ENCODE measurements at regions not wholly inside any gene's neighbourhood (a gene's known extent, or its start where the extent isn't known, plus 50 kb on each side); places are given as distances from the start of the nearest gene placed in this dataset.

- CTCF ChIA-PET = no interaction called here
- peaks cover 3% of the 10 kb centered on the region for H3K9me3 Mint-ChIP-seq (ENCODE audit: low read depth, unreplicated experiment)
- H3K36me3 Mint-ChIP-seq (ENCODE audit: insufficient read depth, unreplicated experiment) = peaks cover 11% of the 10 kb centered on the region
- H3K4me1 Mint-ChIP-seq (ENCODE audit: low read depth, unreplicated experiment) = peaks cover 7% of the 10 kb centered on the region
- no TSS peak for BruUV-seq (replicated peaks)
- DNase-seq = no peak
- intact Hi-C loops (cut with micrococcal nuclease; ENCODE audit: unreplicated experiment) = no loop called here
- no peak overlapping the region for H3K4me3 Mint-ChIP-seq (ENCODE audit: low read depth, unreplicated experiment)
- H3K27ac Mint-ChIP-seq (ENCODE audit: unreplicated experiment) = no peak overlapping the region
- no peaks in the 10 kb centered on the region for H3K27me3 Mint-ChIP-seq (ENCODE audit: unreplicated experiment)
- TF ChIP-seq CTCF (IDR thresholded peaks at IDR 0.05; ENCODE audit: unreplicated experiment) = no peak
These were observed 70.5 kb upstream of the ADGRA1 start for GRCh38 chr10:133017203-133017601.

DNA sequence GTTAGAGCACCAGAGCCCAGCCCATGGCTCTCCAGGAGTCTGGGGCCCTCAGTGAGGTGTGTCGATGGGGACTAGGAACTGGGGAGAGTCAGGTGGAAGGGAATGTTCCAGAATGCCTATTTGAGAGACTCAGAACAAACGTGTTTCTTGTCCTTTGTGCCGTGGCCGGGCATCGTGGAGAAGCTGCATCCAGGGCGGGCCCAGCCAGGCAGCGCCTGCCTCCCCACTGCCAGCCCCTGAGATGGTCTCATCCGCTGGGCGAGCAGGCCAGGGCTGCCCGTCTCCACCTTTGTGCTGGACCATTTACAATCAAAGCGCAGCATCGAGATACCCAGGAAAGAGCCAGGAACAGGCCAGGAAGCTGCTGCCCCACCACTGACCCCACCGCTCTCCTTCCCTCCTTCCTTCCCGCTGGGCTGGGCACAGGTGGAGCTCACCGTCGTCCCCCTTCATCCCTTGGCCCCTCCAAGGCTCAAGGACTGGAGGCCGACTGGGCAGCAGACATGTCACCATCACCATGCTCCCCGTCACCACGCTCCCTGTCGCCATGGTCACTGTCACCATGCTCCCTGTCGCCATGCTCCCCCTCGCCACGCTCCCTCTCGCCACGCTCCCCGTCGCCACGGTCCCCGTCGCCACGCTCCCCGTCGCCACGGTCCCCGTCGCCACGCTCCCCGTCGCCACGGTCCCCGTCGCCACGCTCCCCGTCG, 71.1 kb upstream of the ADGRA1 start:
- BruUV-seq (replicated peaks) = no TSS peak
- TF ChIP-seq CTCF (IDR thresholded peaks at IDR 0.05; ENCODE audit: unreplicated experiment) = no peak
- intact Hi-C loops (cut with micrococcal nuclease; ENCODE audit: unreplicated experiment) = no loop called here
- no peak for DNase-seq
- H3K4me1 Mint-ChIP-seq (ENCODE audit: low read depth, unreplicated experiment) = peaks cover 7% of the 10 kb centered on the region
- no peaks in the 10 kb centered on the region for H3K27me3 Mint-ChIP-seq (ENCODE audit: unreplicated experiment)
- no peak overlapping the region for H3K27ac Mint-ChIP-seq (ENCODE audit: unreplicated experiment)
- H3K9me3 Mint-ChIP-seq (ENCODE audit: low read depth, unreplicated experiment) = peaks cover 3% of the 10 kb centered on the region
- H3K4me3 Mint-ChIP-seq (ENCODE audit: low read depth, unreplicated experiment) = no peak overlapping the region
- CTCF ChIA-PET = no interaction called here
- peaks cover 11% of the 10 kb centered on the region for H3K36me3 Mint-ChIP-seq (ENCODE audit: insufficient read depth, unreplicated experiment)

DNA sequence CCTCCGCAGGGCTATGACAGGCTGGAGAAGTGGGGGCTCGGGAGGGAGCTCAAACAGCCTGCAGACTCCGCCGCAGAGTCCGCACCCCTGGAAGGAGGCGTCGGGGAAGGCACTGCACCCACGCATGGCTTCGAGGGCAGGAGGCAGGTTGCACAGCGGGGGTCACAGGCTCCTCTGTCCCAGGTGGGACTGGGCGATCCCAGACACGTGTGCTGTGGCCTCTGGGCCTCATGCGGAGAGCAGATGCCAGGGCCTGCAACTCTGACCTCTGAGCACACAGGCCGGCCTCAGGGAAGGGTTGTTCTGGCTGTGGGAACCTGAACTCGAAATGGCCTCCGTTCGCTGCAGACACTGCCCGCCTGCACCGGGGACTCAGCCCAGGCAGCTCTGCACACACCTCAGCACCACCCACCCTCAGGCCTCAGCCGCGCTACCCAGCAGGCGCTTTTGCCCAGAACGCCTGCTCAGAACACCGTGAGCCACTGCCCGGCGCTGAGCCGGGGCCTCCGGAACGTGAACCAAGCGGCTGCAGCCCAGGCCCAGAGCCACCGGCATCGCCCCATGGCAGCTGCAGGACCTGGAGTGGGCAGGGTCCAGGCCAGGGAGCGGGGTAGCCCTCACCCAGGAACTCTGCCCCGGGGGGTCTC, 71.8 kb upstream of the ADGRA1 start:
- intact Hi-C loops (cut with micrococcal nuclease; ENCODE audit: unreplicated experiment) = no loop called here
- CTCF ChIA-PET = no interaction called here
- DNase-seq = no peak

DNA sequence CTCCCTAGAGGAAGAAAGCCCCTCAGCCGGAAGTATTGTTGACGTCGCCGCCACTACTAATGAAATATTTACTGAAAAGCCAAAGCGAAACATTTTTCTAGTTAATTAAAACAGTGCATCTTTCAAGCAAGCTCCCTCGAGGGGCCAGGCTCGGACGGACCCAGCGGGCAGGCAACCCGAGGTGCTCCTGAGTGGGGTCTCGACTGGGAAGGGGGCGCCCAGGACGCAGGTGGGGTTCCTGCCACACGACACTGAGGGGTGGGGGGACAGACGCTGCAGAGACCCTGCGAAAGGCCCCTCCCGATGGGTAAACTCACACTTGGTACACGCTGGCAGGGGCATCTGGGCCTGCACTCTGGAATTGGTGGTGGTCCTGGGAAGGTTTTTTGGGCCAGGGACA, 72.4 kb upstream of the ADGRA1 start:
- peaks cover 7% of the 10 kb centered on the region for H3K36me3 Mint-ChIP-seq (ENCODE audit: insufficient read depth, unreplicated experiment)
- H3K27me3 Mint-ChIP-seq (ENCODE audit: unreplicated experiment) = no peaks in the 10 kb centered on the region
- no peak overlapping the region for H3K27ac Mint-ChIP-seq (ENCODE audit: unreplicated experiment)
- intact Hi-C loops (cut with micrococcal nuclease; ENCODE audit: unreplicated experiment) = no loop called here
- CTCF ChIA-PET = no interaction called here
- no peak for TF ChIP-seq CTCF (IDR thresholded peaks at IDR 0.05; ENCODE audit: unreplicated experiment)
- H3K4me1 Mint-ChIP-seq (ENCODE audit: low read depth, unreplicated experiment) = peaks cover 7% of the 10 kb centered on the region
- H3K9me3 Mint-ChIP-seq (ENCODE audit: low read depth, unreplicated experiment) = peaks cover 3% of the 10 kb centered on the region
- BruUV-seq (replicated peaks) = no TSS peak
- no peak for DNase-seq
- no peak overlapping the region for H3K4me3 Mint-ChIP-seq (ENCODE audit: low read depth, unreplicated experiment)

More for the DNA sequence above, 71.8 kb upstream of the ADGRA1 start:
- peaks cover 7% of the 10 kb centered on the region for H3K4me1 Mint-ChIP-seq (ENCODE audit: low read depth, unreplicated experiment)
- no TSS peak for BruUV-seq (replicated peaks)
- H3K27ac Mint-ChIP-seq (ENCODE audit: unreplicated experiment) = no peak overlapping the region
- H3K4me3 Mint-ChIP-seq (ENCODE audit: low read depth, unreplicated experiment) = no peak overlapping the region
- peaks cover 3% of the 10 kb centered on the region for H3K9me3 Mint-ChIP-seq (ENCODE audit: low read depth, unreplicated experiment)
- peaks cover 7% of the 10 kb centered on the region for H3K36me3 Mint-ChIP-seq (ENCODE audit: insufficient read depth, unreplicated experiment)
- H3K27me3 Mint-ChIP-seq (ENCODE audit: unreplicated experiment) = no peaks in the 10 kb centered on the region
- TF ChIP-seq CTCF (IDR thresholded peaks at IDR 0.05; ENCODE audit: unreplicated experiment) = no peak
